ENCODE measurements at regions not wholly inside any gene's neighbourhood (a gene's known extent, or its start where the extent isn't known, plus 50 kb on each side); places are given as distances from the start of the nearest gene placed in this dataset.

GRCh38 chr6:160899671-160900430 lies 91.7 kb upstream of the MAP3K4 start:
- DNase-seq = no peak

DNA sequence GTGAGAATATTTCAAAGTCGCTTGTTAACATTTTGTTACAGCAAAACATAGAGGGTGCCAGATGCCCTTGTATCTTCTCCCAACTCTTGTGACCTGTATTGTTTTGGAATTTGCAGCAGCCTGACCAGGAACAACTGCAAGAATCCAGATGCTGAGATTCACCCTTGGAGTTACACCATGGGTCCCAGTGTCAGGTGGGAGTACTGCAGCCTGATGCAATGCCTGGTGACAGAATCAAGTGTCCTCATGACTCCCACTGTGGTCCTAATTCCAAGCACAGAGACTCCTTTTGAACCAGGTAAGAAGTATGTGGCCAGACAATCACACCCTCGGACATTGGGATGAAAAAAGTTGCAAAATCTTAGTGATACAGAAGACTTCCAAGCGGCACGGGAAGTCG lies 79.6 kb upstream of the MAP3K4 start:
- DNase-seq = no peak

DNA sequence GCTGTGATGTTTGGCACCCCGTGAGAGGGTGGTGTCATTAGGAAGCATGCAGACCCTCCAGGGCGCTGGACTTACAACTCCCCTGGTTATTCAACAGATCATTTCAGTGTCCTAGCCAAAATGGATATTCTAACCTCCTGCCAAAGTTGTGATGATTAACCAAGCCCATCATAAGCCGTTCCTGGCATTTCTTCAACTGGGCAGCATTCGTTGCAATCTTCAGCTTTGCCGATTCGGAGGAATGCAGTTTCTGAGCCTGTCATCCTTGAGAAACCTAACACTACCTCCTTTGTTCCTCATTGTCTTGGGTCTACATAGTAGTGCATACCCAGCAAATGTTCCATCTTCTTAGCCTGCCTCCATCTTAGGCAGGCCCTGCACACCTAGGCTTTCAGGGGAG lies 79.2 kb upstream of the MAP3K4 start:
- DNase-seq = no peak

- DNase-seq = no peak
Measured at GRCh38 chr6:160917572-160917971, 74.0 kb upstream of the MAP3K4 start.

GRCh38 chr6:160919723-160920440 lies 71.7 kb upstream of the MAP3K4 start:
- DNase-seq = no peak

DNA sequence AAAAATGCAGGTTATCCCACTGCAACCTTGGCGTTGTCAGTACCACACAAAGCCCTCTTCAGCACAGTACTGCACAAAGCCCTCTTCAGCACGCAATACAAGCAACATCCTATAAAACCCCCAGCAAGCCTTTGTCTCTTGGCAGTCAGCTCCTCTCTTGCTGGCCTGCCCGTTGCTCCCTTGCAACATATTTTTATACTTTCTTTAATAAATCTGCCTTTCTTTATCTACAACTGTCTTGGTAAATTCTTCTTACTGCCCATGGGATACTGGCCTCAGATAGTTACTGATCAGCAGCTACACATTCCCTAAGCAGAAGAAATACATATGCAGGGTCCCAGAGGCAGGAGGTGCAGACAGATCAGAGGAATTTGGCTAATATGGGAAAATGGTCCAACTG lies 70.5 kb upstream of the MAP3K4 start:
- DNase-seq = no peak

GRCh38 chr6:160926281-160927276 lies 65.0 kb upstream of the MAP3K4 start:
- DNase-seq = no peak

DNA sequence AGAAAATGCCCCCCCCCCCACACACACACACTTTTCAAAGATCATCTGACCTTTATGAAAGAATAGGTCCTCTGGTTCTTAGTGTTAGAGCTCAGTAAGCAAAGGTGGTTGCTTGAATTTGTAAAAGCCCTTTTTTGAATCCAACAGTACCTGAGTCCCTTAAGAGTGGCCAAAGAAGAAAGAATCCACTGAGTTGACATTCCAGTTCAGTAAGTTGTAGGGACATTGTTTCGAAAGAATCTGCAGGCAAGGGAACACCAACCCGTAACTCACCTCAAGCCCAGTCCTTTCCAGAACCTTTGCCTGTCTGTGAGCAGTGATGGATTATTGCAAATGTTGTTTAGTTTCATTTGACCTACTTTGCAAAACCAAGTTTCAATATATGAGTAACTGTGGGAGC lies 64.2 kb upstream of the MAP3K4 start:
- no peak for DNase-seq

DNA sequence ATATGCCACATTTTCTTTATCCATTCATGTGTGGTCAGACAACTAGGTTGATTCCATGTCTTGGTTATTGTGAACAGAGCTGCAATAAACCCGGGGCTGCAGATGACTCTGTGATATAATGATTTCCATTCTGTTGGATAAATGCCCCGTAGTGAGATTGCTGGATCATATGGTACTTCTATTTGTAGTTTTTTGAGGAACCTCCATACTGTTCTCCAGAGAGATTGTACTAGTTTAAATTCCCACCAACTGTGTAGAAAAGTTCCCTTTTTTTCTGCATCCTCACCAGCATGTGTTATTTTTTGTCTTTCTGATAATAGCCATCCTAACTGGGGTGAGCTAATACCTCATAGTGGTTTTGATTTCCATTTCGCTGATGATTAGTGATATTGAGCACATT lies 62.2 kb upstream of the MAP3K4 start:
- DNase-seq = no peak

GRCh38 chr6:160929831-160930230 lies 61.7 kb upstream of the MAP3K4 start:
- no peak for DNase-seq

GRCh38 chr6:160930547-160931377 lies 60.8 kb upstream of the MAP3K4 start:
- DNase-seq = peak; percentile 85

GRCh38 chr6:160931378-160932310 lies 59.9 kb upstream of the MAP3K4 start:
- DNase-seq = no peak

GRCh38 chr6:160933256-160933655 lies 58.3 kb upstream of the MAP3K4 start:
- no peak for DNase-seq

DNA sequence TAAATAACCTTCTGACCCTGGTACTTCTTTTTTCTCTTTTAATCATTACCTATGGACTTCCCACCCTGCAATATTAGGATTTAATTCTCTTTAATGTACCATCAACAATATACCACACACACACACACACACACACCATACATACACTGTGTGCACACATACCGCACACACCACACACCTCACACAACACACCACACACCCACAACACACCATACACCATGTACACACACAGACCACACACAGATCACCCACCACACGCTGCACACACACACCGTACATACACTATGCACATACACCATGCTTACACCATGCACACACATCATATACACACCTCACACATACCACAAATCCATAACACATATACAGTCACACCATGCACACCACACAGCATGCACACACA lies 57.4 kb upstream of the MAP3K4 start:
- DNase-seq = no peak

DNA sequence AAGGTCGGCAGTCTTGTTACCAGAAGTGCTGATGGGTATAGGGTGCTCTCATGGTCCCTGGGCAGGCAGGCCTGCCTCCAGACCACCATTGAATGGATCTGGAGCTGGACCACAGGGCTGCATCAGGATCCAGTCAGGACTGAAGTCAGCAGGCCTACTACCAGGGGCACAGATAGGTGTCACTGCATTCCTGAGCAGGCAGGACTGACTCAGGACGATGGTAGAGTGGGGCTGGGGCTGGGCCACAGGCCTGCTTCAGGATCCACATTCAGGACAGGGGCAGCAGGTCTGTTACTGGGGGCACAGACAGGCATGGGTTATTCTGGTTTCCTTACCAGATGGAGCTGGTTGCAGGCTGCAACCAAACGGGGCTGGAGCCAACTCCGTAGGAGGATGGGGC lies 51.4 kb upstream of the MAP3K4 start:
- no peak for DNase-seq
